B cell (primary cell): ENCODE measurements at regions not wholly inside any gene's neighbourhood (a gene's known extent, or its start where the extent isn't known, plus 50 kb on each side); places are given as distances from the start of the nearest gene placed in this dataset.

Experiments used
- ATAC-seq: fragments of 200-7000 bp; cut with Tn5 transposase; one replicate; pipeline ENCODE4 v1.10.0; 2021; ENCODE audit warnings: low read depth, mild to moderate bottlenecking, moderate number of reproducible peaks, moderate library complexity
- CTCF ChIA-PET: fragments of 350-600 bp; sonication (Branson Sonifier 250); formaldehyde crosslinking; loops from one replicate; lab custom pipeline; 2021; ENCODE audit warnings: antibody characterized with exemption, inconsistent platforms; lab: Charles Lee
- POLR2A ChIA-PET: fragments of 350-600 bp; sonication (Branson Sonifier 250); formaldehyde crosslinking; loops from one replicate; lab custom pipeline; 2021; ENCODE audit warnings: antibody characterized with exemption; lab: Charles Lee
- DNase-seq: peaks from one replicate; pipeline ENCODE4 v3.0.0; 2013
- H2AFZ ChIP-seq: 2 replicates; pipeline ENCODE4 v1.6.1; 2012; ENCODE audit warnings: mild to moderate bottlenecking, low read depth, low read length; ENCODE audit not compliant: insufficient read depth, poor library complexity, severe bottlenecking
- H3K27ac ChIP-seq, 2 donors: 1 replicate in 1 of 2; 2 replicates in 1 of 2; pipeline ENCODE4 v1.5.1; 2012 to 2013; ENCODE audit warnings: low read length in 2 of 2, mild to moderate bottlenecking in 2 of 2, moderate library complexity in 1 of 2
- H3K27me3 ChIP-seq, 4 experiments: fragments of 200-600 bp in 1 of 4; sonication (generic) in 1 of 4; replicated peaks in 1 of 4; 1 replicate in 2 of 4; 2 replicates in 2 of 4; pipeline versions ENCODE4 v1.6.1 to v1.7.0; 2013 to 2016; ENCODE audit warnings: low read length in 3 of 4, mild to moderate bottlenecking in 2 of 4, mixed read lengths in 1 of 4, moderate library complexity in 1 of 4; ENCODE audit not compliant: insufficient read depth in 4 of 4, control insufficient read depth in 3 of 4; ENCODE audit errors: control extremely low read depth in 1 of 4
- H3K36me3 ChIP-seq, 2 experiments: replicated peaks in 1 of 2; 1 replicate in 1 of 2; 2 replicates in 1 of 2; pipeline versions ENCODE4 v1.6.1 to v1.7.1; 2013; ENCODE audit warnings: low read length in 1 of 2; ENCODE audit not compliant: insufficient read depth in 2 of 2, control insufficient read depth in 1 of 2; ENCODE audit errors: control extremely low read depth in 1 of 2, extremely low read depth in 1 of 2
- H3K4me1 ChIP-seq, 2 donors: fragments of 200-600 bp in 1 of 2; sonication (generic) in 1 of 2; 1 replicate in 1 of 2; 2 replicates in 1 of 2; pipeline versions ENCODE4 v1.5.1 to v1.6.1; 2013 to 2017; ENCODE audit warnings: low read length in 2 of 2; ENCODE audit not compliant: control insufficient read depth in 2 of 2, insufficient read depth in 2 of 2
- H3K4me2 ChIP-seq: replicated peaks from 2 replicates; pipeline ENCODE3; 2012; ENCODE audit warnings: mild to moderate bottlenecking, low read depth, low read length; ENCODE audit not compliant: poor library complexity, severe bottlenecking
- H3K4me3 ChIP-seq, 5 experiments: fragments of 200-600 bp in 1 of 5; sonication (generic) in 1 of 5; 1 replicate in 3 of 5; 2 replicates in 2 of 5; pipeline versions ENCODE4 v1.5.1 to v1.7.0; 2011 to 2016; ENCODE audit warnings: low read length in 4 of 5, mild to moderate bottlenecking in 4 of 5, low read depth in 2 of 5, control low read depth in 1 of 5, moderate library complexity in 1 of 5; ENCODE audit not compliant: insufficient read depth in 1 of 5; ENCODE audit errors: control extremely low read depth in 1 of 5, extremely low read depth in 1 of 5
- H3K79me2 ChIP-seq: fragments of 200-600 bp; sonication (generic); one replicate; pipeline ENCODE4 v1.6.0; 2016; ENCODE audit warnings: low read length; ENCODE audit not compliant: control insufficient read depth, insufficient read depth
- H3K9ac ChIP-seq: fragments of 200-600 bp; sonication (generic); 2 replicates; pipeline ENCODE4 v1.6.1; 2017; ENCODE audit warnings: mild to moderate bottlenecking, low read length, moderate library complexity
- H3K9me3 ChIP-seq, 3 donors: one replicate each; pipeline versions ENCODE4 v1.6.1 to v1.7.1; 2013; ENCODE audit warnings: low read length in 2 of 3; ENCODE audit not compliant: control insufficient read depth in 2 of 3, insufficient read depth in 1 of 3; ENCODE audit errors: control extremely low read depth in 1 of 3
- H4K20me1 ChIP-seq: 2 replicates; pipeline ENCODE4 v1.6.0; 2012; ENCODE audit warnings: mild to moderate bottlenecking, low read length; ENCODE audit not compliant: insufficient read depth, control insufficient read depth, poor library complexity, severe bottlenecking
- H3K27ac Mint-ChIP-seq: one replicate; pipeline ENCODE4 v1.8.0; 2021; ENCODE audit warnings: mixed read lengths
- H3K27me3 Mint-ChIP-seq: one replicate; pipeline ENCODE4 v1.8.0; 2021; ENCODE audit warnings: mixed read lengths
- H3K4me1 Mint-ChIP-seq: one replicate; pipeline ENCODE4 v1.8.0; 2021; ENCODE audit warnings: mixed read lengths
- H3K4me3 Mint-ChIP-seq: one replicate; pipeline ENCODE4 v1.8.0; 2021; ENCODE audit warnings: mixed read lengths
- H3K9me3 Mint-ChIP-seq: one replicate; pipeline ENCODE4 v1.8.0; 2022; ENCODE audit warnings: mixed read lengths; ENCODE audit not compliant: insufficient read depth
- EZH2 ChIP-seq: IDR thresholded peaks from 2 replicates; pipeline ENCODE4 v1.6.1; 2012; ENCODE audit warnings: borderline replicate concordance, low read depth, mild to moderate bottlenecking, moderate library complexity, low read length; ENCODE audit not compliant: insufficient read depth, poor library complexity, severe bottlenecking
- WGBS: methylation state at CpG from one replicate; pipeline ENCODE4 v1.1.5; 2013; ENCODE audit warnings: missing lambda C conversion rate; ENCODE audit not compliant: insufficient coverage; 5-methylcytosine and 5-hydroxymethylcytosine counted together
- intact Hi-C: fragments of 100-400 bp; cut with micrococcal nuclease; formaldehyde crosslinking; loops from one replicate; pipeline ENCODE4 v1.10.0; 2022
- TF ChIP-seq, protein P1 (sequence below): fragments of 200-600 bp; IDR thresholded peaks from one replicate; pipeline ENCODE4 v1.8.0; 2022; ENCODE audit warnings: antibody characterized with exemption, mild to moderate bottlenecking

DNA sequence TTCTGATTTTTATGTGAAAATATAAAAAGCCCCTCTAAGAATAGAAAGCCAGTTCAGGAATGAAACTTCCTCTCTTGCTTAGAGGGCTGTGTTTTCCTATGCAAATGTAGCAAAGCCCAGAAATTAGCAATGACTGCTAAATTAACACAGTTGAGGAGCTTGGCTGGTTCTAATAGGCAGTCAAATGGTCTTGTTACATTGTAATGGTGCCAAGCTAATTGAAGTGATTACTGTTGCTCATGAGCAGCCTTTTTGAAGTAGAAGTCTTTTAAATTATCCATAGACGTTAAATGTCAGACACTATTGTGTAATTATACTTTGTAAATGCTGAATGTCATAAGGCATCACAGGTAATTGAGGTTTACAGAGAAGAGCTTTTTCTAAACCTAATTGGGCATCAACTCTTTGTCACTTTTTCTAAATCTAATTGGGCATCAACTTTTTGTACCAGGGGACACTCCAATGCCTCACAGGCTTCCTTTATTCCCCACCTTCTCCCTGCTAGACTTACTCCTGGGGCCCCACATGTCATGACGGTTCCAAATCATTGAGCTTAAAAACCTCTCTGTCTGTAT is 229.1 kb downstream of the PSAT1 start:
- H3K4me3 Mint-ChIP-seq = no peak overlapping the region
- DNase-seq = no peak
- no peak overlapping the region for H3K27ac Mint-ChIP-seq
- no peak overlapping the region for H3K9ac ChIP-seq
- H3K36me3 ChIP-seq = no peaks in the 10 kb centered on the region
- TF ChIP-seq, protein P1, sequence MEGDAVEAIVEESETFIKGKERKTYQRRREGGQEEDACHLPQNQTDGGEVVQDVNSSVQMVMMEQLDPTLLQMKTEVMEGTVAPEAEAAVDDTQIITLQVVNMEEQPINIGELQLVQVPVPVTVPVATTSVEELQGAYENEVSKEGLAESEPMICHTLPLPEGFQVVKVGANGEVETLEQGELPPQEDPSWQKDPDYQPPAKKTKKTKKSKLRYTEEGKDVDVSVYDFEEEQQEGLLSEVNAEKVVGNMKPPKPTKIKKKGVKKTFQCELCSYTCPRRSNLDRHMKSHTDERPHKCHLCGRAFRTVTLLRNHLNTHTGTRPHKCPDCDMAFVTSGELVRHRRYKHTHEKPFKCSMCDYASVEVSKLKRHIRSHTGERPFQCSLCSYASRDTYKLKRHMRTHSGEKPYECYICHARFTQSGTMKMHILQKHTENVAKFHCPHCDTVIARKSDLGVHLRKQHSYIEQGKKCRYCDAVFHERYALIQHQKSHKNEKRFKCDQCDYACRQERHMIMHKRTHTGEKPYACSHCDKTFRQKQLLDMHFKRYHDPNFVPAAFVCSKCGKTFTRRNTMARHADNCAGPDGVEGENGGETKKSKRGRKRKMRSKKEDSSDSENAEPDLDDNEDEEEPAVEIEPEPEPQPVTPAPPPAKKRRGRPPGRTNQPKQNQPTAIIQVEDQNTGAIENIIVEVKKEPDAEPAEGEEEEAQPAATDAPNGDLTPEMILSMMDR = no peak
- TF ChIP-seq EZH2 = no peak
- intact Hi-C loops = no loop called here
- POLR2A ChIA-PET = no interaction called here
- no peak overlapping the region for H3K27ac ChIP-seq
- no peaks in the 10 kb centered on the region for H3K79me2 ChIP-seq
- H3K4me1 Mint-ChIP-seq = no peaks in the 10 kb centered on the region
- H2AFZ ChIP-seq = no peak overlapping the region
- no peaks in the 10 kb centered on the region for H4K20me1 ChIP-seq
- no peaks in the 10 kb centered on the region for H3K4me1 ChIP-seq
- 82% methylated on average over 2 of the region's 2 CpGs for whole genome bisulfite sequencing
- H3K9me3 ChIP-seq = peaks cover 0 to 3% (median 0%) of the 10 kb centered on the region in 3 donors
- no peak overlapping the region for H3K4me2 ChIP-seq
- CTCF ChIA-PET = no interaction called here
- no peak overlapping the region for H3K4me3 ChIP-seq
- no peaks in the 10 kb centered on the region for H3K27me3 ChIP-seq
- ATAC-seq = no peak
- peaks cover 4% of the 10 kb centered on the region for H3K9me3 Mint-ChIP-seq
- no peaks in the 10 kb centered on the region for H3K27me3 Mint-ChIP-seq

DNA sequence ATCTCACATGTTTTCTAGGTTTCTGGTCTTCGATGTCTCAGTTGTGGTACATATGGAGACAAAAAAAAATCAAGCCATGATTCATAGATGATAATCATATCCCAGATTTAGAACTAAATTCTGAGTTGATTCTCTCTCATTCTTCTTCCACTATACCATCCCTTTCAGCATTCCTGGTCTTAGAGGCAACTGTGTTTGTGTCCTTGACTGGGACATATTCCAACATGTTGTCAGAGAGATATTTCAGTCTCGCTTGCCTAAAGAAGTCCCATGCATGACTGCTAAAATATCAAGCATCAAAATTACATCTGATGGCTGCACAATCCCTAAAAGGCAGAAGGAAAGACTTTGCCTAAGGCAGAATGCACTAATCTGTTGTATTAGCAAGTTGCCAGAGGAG is 236.6 kb downstream of the PSAT1 start:
- DNase-seq (no peak), ATAC-seq (no peak)

More for the DNA sequence above, 236.6 kb downstream of the PSAT1 start:
- H3K4me2 ChIP-seq = no peak overlapping the region
- H3K27ac ChIP-seq = no peak overlapping the region
- no peak overlapping the region for H2AFZ ChIP-seq
- H3K79me2 ChIP-seq = no peaks in the 10 kb centered on the region
- TF ChIP-seq, protein P1 = no peak
- no peak for TF ChIP-seq EZH2
- no peaks in the 10 kb centered on the region for H3K27me3 ChIP-seq
- 100% methylated on average over 1 of the region's 2 CpGs for WGBS
- H3K4me1 ChIP-seq = no peaks in the 10 kb centered on the region
- ChIA-PET POLR2A (no interaction called here), CTCF (no interaction called here)
- Mint-ChIP-seq H3K9me3 (no peaks in the 10 kb centered on the region), H3K27ac (no peak overlapping the region), H3K4me1 (no peaks in the 10 kb centered on the region), H3K27me3 (no peaks in the 10 kb centered on the region), H3K4me3 (no peak overlapping the region)
- no peaks in the 10 kb centered on the region for H3K9me3 ChIP-seq
- no peak overlapping the region for H3K4me3 ChIP-seq
- no peak overlapping the region for H3K9ac ChIP-seq
- no peaks in the 10 kb centered on the region for H3K36me3 ChIP-seq
- intact Hi-C loops = no loop called here
- H4K20me1 ChIP-seq = no peaks in the 10 kb centered on the region
